Common myeloid progenitor, CD34-positive (primary cell): ENCODE measurements at regions not wholly inside any gene's neighbourhood (a gene's known extent, or its start where the extent isn't known, plus 50 kb on each side); places are given as distances from the start of the nearest gene placed in this dataset.
"Not testable (repeated sequence)": the region's sequence is repeated elsewhere in the genome, so short reads cannot be mapped to it uniquely, and the experiment has no call there.

Experiments
- CTCF ChIA-PET: fragments of 350-600 bp; sonication (Branson Sonifier 250); formaldehyde crosslinking; loops from one replicate; lab custom pipeline; 2021; ENCODE audit warnings: antibody characterized with exemption; lab: Charles Lee
- POLR2A ChIA-PET: fragments of 350-600 bp; sonication (Branson Sonifier 250); formaldehyde crosslinking; loops from one replicate; lab custom pipeline; 2021; ENCODE audit warnings: antibody characterized with exemption; lab: Charles Lee
- DNase-seq, 3 donors: peaks; one replicate each; pipeline versions ENCODE4 v3.0.0 to v3.0.0-alpha.2; 2013
- H3K27ac ChIP-seq, 2 experiments: 1 replicate in 1 of 2; 2 replicates in 1 of 2; pipeline ENCODE4 v1.7.0; 2013; ENCODE audit warnings: inconsistent platforms in 2 of 2, low read length in 2 of 2, mild to moderate bottlenecking in 2 of 2, low read depth in 1 of 2, moderate library complexity in 1 of 2; ENCODE audit not compliant: severe bottlenecking in 2 of 2, insufficient read depth in 1 of 2, poor library complexity in 1 of 2
- H3K27me3 ChIP-seq, 5 experiments: replicated peaks in 2 of 5; 1 replicate in 3 of 5; 2 replicates in 2 of 5; pipeline versions ENCODE4 v1.6.1 to v1.7.0; 2013; ENCODE audit warnings: low read length in 4 of 5, mild to moderate bottlenecking in 2 of 5, moderate library complexity in 2 of 5, inconsistent platforms in 1 of 5; ENCODE audit not compliant: insufficient read depth in 5 of 5, control insufficient read depth in 4 of 5
- H3K36me3 ChIP-seq, 4 experiments: 1 replicate in 2 of 4; 2 replicates in 2 of 4; pipeline versions ENCODE4 v1.6.1 to v1.7.0; 2013; ENCODE audit warnings: low read length in 3 of 4, control low read depth in 1 of 4, mild to moderate bottlenecking in 1 of 4; ENCODE audit not compliant: control insufficient read depth in 4 of 4, insufficient read depth in 4 of 4
- H3K4me1 ChIP-seq, 4 experiments: 1 replicate in 3 of 4; 2 replicates in 1 of 4; pipeline versions ENCODE4 v1.6.1 to v1.7.1; 2013; ENCODE audit warnings: low read length in 3 of 4, mild to moderate bottlenecking in 3 of 4, control low read depth in 1 of 4, inconsistent platforms in 1 of 4, moderate library complexity in 1 of 4; ENCODE audit not compliant: control insufficient read depth in 4 of 4, insufficient read depth in 4 of 4; ENCODE audit errors: control extremely low read depth in 1 of 4
- H3K4me3 ChIP-seq, 7 experiments: 1 replicate in 4 of 7; 2 replicates in 3 of 7; pipeline versions ENCODE4 v1.5.1 to v1.7.0; 2013; ENCODE audit warnings: mild to moderate bottlenecking in 7 of 7, low read length in 6 of 7, moderate library complexity in 6 of 7, inconsistent platforms in 2 of 7, low read depth in 2 of 7, control low read depth in 1 of 7; ENCODE audit not compliant: insufficient read depth in 4 of 7, control insufficient read depth in 1 of 7; ENCODE audit errors: extremely low read depth in 1 of 7
- H3K9me3 ChIP-seq, 5 experiments: 1 replicate in 4 of 5; 2 replicates in 1 of 5; pipeline versions ENCODE4 v1.6.1 to v1.7.1; 2013; ENCODE audit warnings: low read length in 4 of 5, mild to moderate bottlenecking in 2 of 5, inconsistent platforms in 1 of 5, low read depth in 1 of 5, moderate library complexity in 1 of 5; ENCODE audit not compliant: control insufficient read depth in 4 of 5, insufficient read depth in 2 of 5; ENCODE audit errors: control extremely low read depth in 1 of 5
- WGBS: methylation state at CpG from one replicate; pipeline ENCODE4 v1.1.5; 2013; ENCODE audit not compliant: insufficient coverage; 5-methylcytosine and 5-hydroxymethylcytosine counted together

DNA sequence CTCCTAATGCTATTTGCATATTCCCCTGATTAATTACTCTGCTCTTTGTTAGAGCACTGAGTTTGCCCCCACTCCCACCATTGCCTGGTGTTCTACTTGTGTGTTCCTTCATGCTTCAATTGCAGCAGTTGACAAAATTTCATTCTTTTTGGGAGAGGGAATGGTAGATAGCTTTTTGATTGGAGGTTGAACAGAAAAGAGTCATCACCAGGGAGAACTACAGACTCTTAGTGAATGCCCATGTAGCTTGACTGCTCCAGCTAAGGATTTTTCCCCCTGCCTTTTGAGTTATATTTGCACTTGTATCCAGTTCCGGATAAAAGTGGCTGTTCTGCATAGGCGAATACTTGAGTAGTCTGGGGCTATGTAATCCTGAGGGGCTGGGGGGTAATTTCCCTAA is 183.9 kb downstream of the ETNK1 start:
- no peak overlapping the region for H3K4me3 ChIP-seq
- H3K36me3 ChIP-seq, result no peaks in the 10 kb centered on the region
- WGBS, result 100% methylated on average over 2 of the region's 2 CpGs
- CTCF ChIA-PET, result interaction anchor here (0.8 kb wide), 1 partner anchor 48 kb away, joined by 4 read pairs; no protein-coding TSS in a partner anchor
- POLR2A ChIA-PET, result no interaction called here
- H3K27me3 ChIP-seq, result no peaks in the 10 kb centered on the region
- H3K9me3 ChIP-seq, result no peaks in the 10 kb centered on the region
- no peak overlapping the region for H3K27ac ChIP-seq
- DNase-seq, result no peak
- no peaks in the 10 kb centered on the region for H3K4me1 ChIP-seq

DNA sequence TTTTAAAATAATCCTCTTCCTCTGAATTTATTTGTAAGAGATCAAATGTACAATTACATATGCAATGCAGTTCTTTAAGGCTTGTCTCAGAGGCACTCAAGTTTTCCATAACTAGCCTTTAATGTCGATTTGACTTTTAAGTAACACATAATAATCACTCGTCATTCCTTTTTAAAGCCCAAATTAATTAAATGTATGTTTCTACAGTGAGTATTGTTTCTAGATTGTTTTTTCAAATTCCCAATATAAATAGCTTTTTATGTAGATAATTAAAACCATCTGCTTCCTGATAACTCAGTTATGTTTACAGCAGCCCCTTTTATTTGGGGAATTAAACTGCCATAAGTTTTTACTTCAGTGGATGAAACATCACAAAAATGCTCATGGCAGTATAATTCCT is 185.1 kb downstream of the ETNK1 start:
- ChIA-PET POLR2A (no interaction called here), CTCF (no interaction called here)
- WGBS, result no CpG with 5 or more reads among the region's 2 CpGs
- Histone ChIP-seq H3K36me3 (no peaks in the 10 kb centered on the region), H3K27ac (no peak overlapping the region), H3K27me3 (no peaks in the 10 kb centered on the region), H3K9me3 (no peaks in the 10 kb centered on the region), H3K4me3 (no peak overlapping the region), H3K4me1 (no peaks in the 10 kb centered on the region)
- DNase-seq, result no peak

DNA sequence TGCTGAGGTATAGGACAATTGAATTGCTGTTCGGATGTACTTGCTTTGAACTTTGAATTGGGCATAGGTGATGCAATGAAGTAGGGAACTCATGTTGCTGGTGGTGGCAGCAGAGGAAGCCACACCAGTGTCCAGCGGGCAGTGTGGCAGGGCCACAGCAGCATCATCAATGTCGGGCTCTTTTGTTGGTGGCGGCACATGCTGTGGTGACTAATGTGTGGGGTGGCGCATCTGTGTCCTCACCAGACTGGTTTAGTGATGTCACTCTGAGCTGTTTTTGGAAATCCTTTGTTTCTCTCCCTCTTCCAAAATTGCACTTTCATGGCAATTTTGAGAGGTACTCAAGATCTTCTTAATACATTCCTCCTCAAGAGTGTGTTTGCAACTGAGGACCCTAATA is 187.6 kb downstream of the ETNK1 start:
- ChIA-PET CTCF (no interaction called here), POLR2A (no interaction called here)
- Histone ChIP-seq H3K4me3 (no peak overlapping the region), H3K36me3 (no peaks in the 10 kb centered on the region), H3K27ac (no peak overlapping the region), H3K9me3 (no peaks in the 10 kb centered on the region), H3K27me3 (no peaks in the 10 kb centered on the region), H3K4me1 (no peaks in the 10 kb centered on the region)
- 92% methylated on average over 4 of the region's 5 CpGs for WGBS
- no peak for DNase-seq

DNA sequence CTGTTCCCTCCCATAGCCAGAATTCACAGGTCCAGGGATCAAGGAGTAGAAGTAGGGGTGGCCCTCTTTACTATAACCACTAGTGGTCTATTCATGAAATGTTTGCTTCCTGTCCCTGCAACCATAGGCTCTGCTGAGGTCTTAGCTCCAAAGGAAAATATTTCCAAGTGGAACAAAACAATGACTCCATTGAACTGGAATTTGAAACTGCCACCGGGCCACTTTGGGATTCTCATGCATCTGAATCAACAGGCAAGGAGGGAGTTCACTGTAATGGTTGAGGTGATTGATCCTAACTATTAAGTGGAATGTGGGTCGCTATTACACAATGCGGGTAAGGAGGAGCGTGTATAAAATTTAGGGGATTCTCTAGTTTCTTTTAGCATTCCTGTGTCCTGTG is 197.0 kb downstream of the ETNK1 start:
- Histone ChIP-seq H3K4me3 (no peak overlapping the region), H3K27ac (no peak overlapping the region), H3K4me1 (no peaks in the 10 kb centered on the region), H3K36me3 (no peaks in the 10 kb centered on the region), H3K27me3 (no peaks in the 10 kb centered on the region), H3K9me3 (peaks cover 0 to 4% (median 0%) of the 10 kb centered on the region in 5 experiments)
- no peak for DNase-seq
- POLR2A ChIA-PET, result no interaction called here
- CTCF ChIA-PET, result no interaction called here
- WGBS, result 97% methylated on average over 3 of the region's 4 CpGs

GRCh38 chr12:22826026-22826425 is 201.1 kb downstream of the ETNK1 start:
- POLR2A ChIA-PET, result no interaction called here
- CTCF ChIA-PET, result no interaction called here
- no peak overlapping the region for H3K4me3 ChIP-seq
- H3K36me3 ChIP-seq, result no peaks in the 10 kb centered on the region
- no peak for DNase-seq
- H3K9me3 ChIP-seq, result peaks cover 0 to 4% (median 0%) of the 10 kb centered on the region in 5 experiments
- H3K27me3 ChIP-seq, result no peaks in the 10 kb centered on the region
- WGBS, result 100% methylated on average over 3 of the region's 3 CpGs
- H3K4me1 ChIP-seq, result no peaks in the 10 kb centered on the region
- H3K27ac ChIP-seq, result no peak overlapping the region

DNA sequence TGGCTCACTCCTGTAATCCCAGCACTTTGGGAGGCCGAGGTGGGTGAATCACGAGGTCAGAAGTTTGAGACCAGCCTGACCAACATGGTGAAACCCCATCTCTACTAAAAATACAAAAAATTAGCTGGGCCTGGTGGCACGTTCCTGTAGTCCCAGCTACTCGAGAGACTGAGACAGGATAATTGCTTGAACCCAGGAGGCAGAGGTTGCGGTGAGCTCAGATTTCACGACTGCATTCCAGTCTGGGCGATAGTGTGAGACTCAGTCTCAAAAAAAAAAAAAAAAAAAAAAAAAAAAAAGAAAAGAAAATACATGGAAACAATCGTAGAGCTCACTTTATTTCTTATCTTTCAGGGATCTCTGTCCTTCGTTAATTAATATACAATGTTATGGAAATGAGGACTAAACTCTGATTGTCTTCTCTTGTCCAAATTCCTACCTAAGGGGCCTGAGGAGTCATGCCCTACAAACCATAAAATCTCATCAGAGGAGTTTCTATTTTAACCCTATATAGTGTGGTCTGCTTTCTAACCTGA is 201.5 kb downstream of the ETNK1 start:
- H3K27me3 ChIP-seq, CTCF ChIA-PET, POLR2A ChIA-PET, H3K4me3 ChIP-seq, H3K4me1 ChIP-seq, DNase-seq, H3K27ac ChIP-seq, H3K9me3 ChIP-seq, H3K36me3 ChIP-seq: not testable (repeated sequence)
- WGBS, result 93% methylated on average over 3 of the region's 9 CpGs

GRCh38 chr12:22828066-22828465 is 203.1 kb downstream of the ETNK1 start:
- Histone ChIP-seq H3K27me3 (no peaks in the 10 kb centered on the region), H3K36me3 (no peaks in the 10 kb centered on the region), H3K4me1 (no peaks in the 10 kb centered on the region), H3K4me3 (no peak overlapping the region), H3K27ac (no peak overlapping the region), H3K9me3 (no peaks in the 10 kb centered on the region)
- DNase-seq, result no peak
- POLR2A ChIA-PET, result no interaction called here
- CTCF ChIA-PET, result no interaction called here
- WGBS, result no CpG with 5 or more reads among the region's 3 CpGs
